ENCODE measurements at regions not wholly inside any gene's neighbourhood (a gene's known extent, or its start where the extent isn't known, plus 50 kb on each side); places are given as distances from the start of the nearest gene placed in this dataset.
"Not testable (repeated sequence)": the region's sequence is repeated elsewhere in the genome, so short reads cannot be mapped to it uniquely, and the experiment has no call there.

GRCh38 chr4:164239433-164239832 is 514.5 kb upstream of the SMIM31 start:
- no peak for DNase-seq

GRCh38 chr4:164239976-164240375 is 514.0 kb upstream of the SMIM31 start:
- DNase-seq, result no peak

DNA sequence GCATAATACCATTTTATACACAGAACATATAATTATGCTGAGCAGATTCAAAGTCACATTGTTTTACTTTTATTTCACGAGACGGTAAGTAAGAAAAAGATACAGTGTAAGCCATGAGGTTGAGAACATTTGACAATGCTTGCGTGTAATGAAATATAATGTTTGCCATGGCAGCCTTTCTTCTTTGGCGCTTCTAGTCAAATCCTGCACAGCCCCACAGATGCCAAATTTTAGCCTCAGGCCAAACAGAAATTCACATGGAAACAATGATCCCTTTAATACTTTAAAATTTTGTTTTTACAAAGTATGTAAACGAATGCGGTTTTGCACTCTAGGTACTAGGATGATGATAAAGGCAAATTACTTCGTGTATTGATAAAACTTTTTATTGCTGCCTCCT is 502.7 kb upstream of the SMIM31 start:
- DNase-seq, result no peak

- DNase-seq, result no peak
Observed at GRCh38 chr4:164252286-164252685, 501.6 kb upstream of the SMIM31 start.

- DNase-seq, result no peak
Observed at GRCh38 chr4:164261831-164262230, 492.1 kb upstream of the SMIM31 start.

- DNase-seq, result not testable (repeated sequence)
Observed at GRCh38 chr4:164262508-164262907, 491.4 kb upstream of the SMIM31 start.

- DNase-seq, result not testable (repeated sequence)
Observed at GRCh38 chr4:164277414-164277813, 476.5 kb upstream of the SMIM31 start.

GRCh38 chr4:164287173-164287572 is 466.8 kb upstream of the SMIM31 start:
- no peak for DNase-seq

DNA sequence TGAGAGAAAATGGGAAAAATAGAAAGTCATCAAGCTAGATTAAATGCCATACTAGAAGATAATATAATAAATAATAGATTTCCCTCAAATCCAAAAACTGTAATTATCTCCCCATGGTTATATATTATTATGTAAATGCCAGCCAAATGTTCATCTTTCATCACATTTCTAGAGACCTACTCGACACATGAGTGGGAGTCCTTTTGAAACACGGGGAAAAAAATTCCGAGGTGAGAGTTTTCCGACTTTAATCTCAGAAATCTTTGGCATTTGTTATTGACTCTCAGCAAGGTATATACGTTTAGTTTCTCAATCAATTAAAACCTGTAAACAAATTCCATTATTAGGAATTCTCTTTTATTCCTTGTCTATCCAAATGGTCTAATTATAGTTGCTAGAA is 465.4 kb upstream of the SMIM31 start:
- no peak for DNase-seq

- DNase-seq, result no peak
Observed at GRCh38 chr4:164293203-164293602, 460.7 kb upstream of the SMIM31 start.

DNA sequence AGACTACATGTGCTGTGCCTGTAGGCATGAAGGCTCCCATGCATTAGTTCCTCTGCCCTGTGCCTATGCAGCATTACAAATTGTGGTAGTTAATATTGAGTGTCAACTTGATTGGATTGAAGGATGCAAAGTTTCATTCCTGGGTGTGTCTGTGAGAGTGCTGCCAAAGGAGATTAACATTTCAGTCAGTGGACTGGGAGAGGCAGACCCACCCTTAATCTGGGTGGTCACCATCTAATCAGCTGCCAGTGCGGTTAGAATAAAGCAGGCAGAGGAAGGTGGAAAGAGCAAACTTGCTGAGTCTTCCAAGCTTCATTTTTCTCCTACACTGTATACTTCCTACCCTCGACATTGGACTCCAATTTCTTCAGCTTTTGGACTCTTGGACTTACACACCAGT is 460.2 kb upstream of the SMIM31 start:
- no peak for DNase-seq

DNA sequence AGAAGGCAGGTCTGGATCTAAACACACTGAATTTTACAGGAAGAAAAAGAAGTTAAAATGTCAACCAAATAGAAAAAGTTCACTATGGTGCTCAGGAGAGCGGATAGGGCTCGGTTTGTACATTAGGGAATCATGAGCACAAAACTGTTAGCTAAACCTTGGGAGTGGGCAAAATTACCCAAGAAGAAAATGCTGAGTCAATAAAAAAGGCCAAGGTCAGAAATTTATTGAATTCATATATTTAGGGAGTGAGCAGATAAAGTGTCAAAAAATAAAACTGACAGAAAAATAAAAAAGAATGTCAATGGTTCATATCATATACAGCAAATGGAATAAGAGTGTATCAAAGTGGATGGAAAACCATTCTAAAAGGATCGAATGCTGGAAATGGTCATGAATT is 452.5 kb upstream of the SMIM31 start:
- DNase-seq, result no peak

GRCh38 chr4:164304101-164304639 is 449.8 kb upstream of the SMIM31 start:
- no peak for DNase-seq

DNA sequence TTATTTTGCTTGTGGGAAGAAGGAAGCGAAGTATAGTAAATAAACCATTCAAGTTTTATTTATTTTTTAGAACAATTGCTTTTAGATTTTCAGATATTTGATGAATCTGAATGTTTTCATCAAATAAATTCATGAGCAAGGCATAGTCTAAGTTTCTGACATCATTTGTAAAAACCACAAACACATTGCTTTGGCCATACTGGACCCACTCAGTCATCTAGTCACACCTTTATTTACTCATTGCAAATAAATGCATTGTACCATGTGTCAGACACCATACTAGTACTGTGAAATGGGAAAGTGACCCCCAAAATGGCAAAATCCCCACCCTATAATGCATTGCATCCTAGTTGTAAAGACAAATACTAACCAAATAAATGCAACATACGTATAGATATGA is 449.1 kb upstream of the SMIM31 start:
- DNase-seq, result no peak

DNA sequence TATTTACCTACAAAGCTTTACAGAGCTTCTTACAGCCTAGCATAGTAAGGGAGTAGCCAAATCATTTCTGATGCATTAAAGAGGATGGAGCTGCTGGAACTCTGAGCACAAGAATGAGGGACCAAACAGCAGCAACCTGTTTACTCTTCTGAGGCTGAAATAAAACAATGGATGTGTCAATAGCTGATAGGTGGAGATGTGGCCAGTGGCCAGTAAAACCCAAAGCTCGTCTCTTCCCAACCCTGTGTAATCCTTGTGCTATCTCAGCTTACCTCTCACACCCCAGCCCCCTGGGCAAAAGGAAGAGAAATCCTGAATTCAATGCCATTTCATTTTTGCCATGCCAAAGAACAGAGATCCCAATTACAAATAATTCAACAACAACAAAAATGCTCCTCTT is 446.7 kb upstream of the SMIM31 start:
- DNase-seq, result no peak

DNA sequence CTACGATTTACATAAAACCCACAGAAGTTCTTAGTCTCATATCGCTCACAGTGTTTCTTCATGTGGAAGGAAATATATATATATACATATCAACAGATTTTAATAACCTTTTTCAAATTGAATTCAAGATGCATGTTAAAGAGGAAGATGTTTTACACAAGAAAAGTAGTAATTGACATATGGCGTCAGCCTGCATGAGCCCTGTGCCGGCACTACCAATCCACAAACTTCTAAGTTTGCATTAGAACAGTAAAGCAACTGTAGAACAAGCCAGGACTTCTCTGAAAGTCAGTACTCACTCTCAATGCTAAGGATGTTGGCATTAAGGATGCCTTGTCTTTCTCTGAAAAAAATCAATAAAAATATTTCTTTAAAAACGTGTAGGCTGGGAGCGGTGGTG is 441.3 kb upstream of the SMIM31 start:
- no peak for DNase-seq

GRCh38 chr4:164313853-164314252 is 440.1 kb upstream of the SMIM31 start:
- no peak for DNase-seq

DNA sequence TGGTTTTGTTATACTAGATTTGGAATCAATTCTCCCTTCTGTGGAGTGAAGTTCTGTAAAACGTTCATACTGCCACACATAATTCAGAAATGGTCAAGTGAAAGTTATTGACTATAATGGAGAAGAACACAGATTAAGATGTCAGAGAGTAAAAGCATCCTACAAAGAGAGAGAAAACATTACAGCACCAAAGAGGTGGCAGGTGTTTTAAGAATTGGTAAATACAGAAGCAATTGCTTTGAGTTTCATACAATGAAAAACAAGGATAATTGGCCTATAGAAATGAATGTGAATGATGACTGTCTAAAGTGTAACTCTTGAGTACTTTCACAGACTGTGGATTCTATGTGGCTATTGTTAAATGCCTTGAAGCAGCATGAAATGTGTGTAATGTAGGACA is 435.6 kb upstream of the SMIM31 start:
- no peak for DNase-seq

GRCh38 chr4:164319688-164320087 is 434.2 kb upstream of the SMIM31 start:
- DNase-seq, result no peak

- no peak for DNase-seq
Observed at GRCh38 chr4:164320847-164321246, 433.1 kb upstream of the SMIM31 start.

DNA sequence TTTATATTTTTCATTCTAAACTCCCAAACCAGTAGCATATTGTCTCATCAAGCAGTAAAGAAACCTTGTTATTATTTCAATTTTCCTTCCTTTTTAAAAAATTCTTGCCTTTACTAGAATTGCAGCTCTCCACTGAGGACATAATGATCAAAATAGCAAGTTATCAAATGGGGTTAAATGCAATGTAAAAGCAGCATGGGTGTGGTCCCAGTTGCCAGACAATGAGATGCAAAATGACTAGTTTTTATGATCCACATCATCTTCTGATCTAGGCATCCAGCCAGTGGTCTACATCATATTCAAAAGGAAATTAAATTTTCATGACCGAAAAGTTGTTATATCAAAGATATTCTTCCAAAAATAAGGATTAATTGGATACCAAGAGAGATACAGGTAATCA is 427.9 kb upstream of the SMIM31 start:
- no peak for DNase-seq

DNA sequence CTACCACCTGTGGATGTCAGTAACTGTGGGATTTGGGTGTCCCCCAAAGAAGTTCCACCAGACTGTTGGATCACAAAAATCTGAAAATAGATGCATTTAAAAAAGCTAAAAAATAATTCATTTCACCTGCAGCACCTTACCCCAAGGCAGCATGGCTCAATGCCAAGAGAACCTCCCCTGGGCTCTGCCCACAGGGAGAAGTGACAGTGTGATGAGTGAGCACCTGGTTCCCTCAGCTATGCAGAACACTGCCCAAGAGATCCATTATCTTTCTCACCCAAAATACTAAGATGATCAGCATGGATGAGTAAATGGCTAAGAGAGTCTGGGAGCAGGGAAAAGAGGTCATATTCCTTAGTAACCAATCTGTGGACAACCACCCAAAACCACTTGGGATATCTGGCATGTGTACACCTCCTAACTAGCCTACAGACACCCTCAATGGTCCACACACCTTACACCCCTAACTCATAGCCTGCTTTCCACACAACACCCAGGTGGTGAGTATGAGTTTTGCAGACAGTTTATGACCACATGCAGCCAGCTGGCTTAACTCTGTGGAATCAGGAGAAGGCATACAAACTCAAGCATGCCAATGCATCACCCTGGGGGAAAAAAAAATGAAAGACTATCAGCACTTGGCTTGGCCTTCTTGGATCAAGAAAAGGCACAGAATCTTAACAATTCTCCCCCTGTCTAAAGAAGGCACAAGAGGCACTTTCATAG is 416.5 kb upstream of the SMIM31 start:
- DNase-seq, result no peak

DNA sequence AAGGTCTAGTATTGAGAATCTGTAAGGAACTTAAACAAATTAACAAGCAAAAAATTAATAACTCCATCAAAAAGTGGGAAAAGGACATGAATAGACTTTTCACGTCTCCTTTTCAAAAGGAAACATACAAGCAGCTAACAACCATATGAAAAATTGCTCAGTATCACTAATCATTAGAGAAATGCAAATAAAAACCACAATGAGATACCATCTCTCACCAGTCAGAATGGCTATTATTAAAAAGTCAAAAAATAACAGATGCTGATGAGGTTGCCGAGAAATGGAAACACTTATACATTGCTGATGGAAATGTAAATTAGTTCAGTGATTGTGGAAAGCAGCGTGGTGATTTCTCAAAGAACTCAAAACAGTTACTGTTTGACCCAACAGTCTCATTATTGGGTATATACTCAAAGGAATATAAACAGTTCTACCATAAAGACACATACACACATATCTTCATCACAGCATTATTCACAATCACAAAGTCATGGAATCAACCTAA is 410.4 kb upstream of the SMIM31 start:
- DNase-seq, result no peak

GRCh38 chr4:164345756-164346155 is 408.2 kb upstream of the SMIM31 start:
- no peak for DNase-seq

- DNase-seq, result no peak
Observed at GRCh38 chr4:164350061-164350460, 403.9 kb upstream of the SMIM31 start.

All from activated gamma-delta T cell (primary cell).